GM21515 (cell line): ENCODE measurements at regions not wholly inside any gene's neighbourhood (a gene's known extent, or its start where the extent isn't known, plus 50 kb on each side); places are given as distances from the start of the nearest gene placed in this dataset.
"Not testable (repeated sequence)": the region's sequence is repeated elsewhere in the genome, so short reads cannot be mapped to it uniquely, and the experiment has no call there.

Source experiments
- ATAC-seq: cut with Tn5 transposase; IDR thresholded peaks from one replicate; pipeline ENCODE4 v1.9.1; 2021; ENCODE audit not compliant: unreplicated experiment

- no peak for ATAC-seq
Measured at GRCh38 chr3:8113626-8114025, 388.0 kb upstream of the LMCD1 start.

- ATAC-seq, result no peak
Measured at GRCh38 chr3:8128686-8129085, 372.9 kb upstream of the LMCD1 start.

- ATAC-seq, result no peak
Measured at GRCh38 chr3:8136553-8136952, 365.1 kb upstream of the LMCD1 start.

GRCh38 chr3:8143186-8143585, 358.4 kb upstream of the LMCD1 start:
- ATAC-seq, result no peak

- ATAC-seq, result no peak
Measured at GRCh38 chr3:8145661-8146060, 356.0 kb upstream of the LMCD1 start.

GRCh38 chr3:8147711-8148110, 353.9 kb upstream of the LMCD1 start:
- ATAC-seq, result no peak

GRCh38 chr3:8152821-8153418, 348.7 kb upstream of the LMCD1 start:
- no peak for ATAC-seq

GRCh38 chr3:8153800-8154199, 347.8 kb upstream of the LMCD1 start:
- no peak for ATAC-seq

GRCh38 chr3:8154617-8155016, 347.0 kb upstream of the LMCD1 start:
- no peak for ATAC-seq

- ATAC-seq, result no peak
Measured at GRCh38 chr3:8156138-8156537, 345.5 kb upstream of the LMCD1 start.

- no peak for ATAC-seq
Measured at GRCh38 chr3:8156831-8157230, 344.8 kb upstream of the LMCD1 start.

- ATAC-seq, result no peak
Measured at GRCh38 chr3:8157640-8158039, 344.0 kb upstream of the LMCD1 start.

- ATAC-seq, result no peak
Measured at GRCh38 chr3:8164145-8164544, 337.5 kb upstream of the LMCD1 start.

- ATAC-seq, result no peak
Measured at GRCh38 chr3:8166014-8166413, 335.6 kb upstream of the LMCD1 start.

GRCh38 chr3:8170971-8171508, 330.6 kb upstream of the LMCD1 start:
- no peak for ATAC-seq

- ATAC-seq, result no peak
Measured at GRCh38 chr3:8173892-8174291, 327.7 kb upstream of the LMCD1 start.

GRCh38 chr3:8176759-8177483, 324.7 kb upstream of the LMCD1 start:
- not testable (repeated sequence) for ATAC-seq

GRCh38 chr3:8178516-8178915, 323.1 kb upstream of the LMCD1 start:
- not testable (repeated sequence) for ATAC-seq

GRCh38 chr3:8182904-8183303, 318.7 kb upstream of the LMCD1 start:
- no peak for ATAC-seq

- ATAC-seq, result peak; percentile 79
Measured at GRCh38 chr3:8183627-8184026, 318.0 kb upstream of the LMCD1 start.

- ATAC-seq, result no peak
Measured at GRCh38 chr3:8186213-8186612, 315.4 kb upstream of the LMCD1 start.

GRCh38 chr3:8187996-8188395, 313.6 kb upstream of the LMCD1 start:
- ATAC-seq, result no peak

GRCh38 chr3:8189051-8189450, 312.6 kb upstream of the LMCD1 start:
- ATAC-seq, result no peak
